ENCODE measurements at regions not wholly inside any gene's neighbourhood (a gene's known extent, or its start where the extent isn't known, plus 50 kb on each side); places are given as distances from the start of the nearest gene placed in this dataset.

- DNase-seq: no peak
Measured at GRCh38 chr2:126775300-126775985, 119.5 kb downstream of the GYPC start.

GRCh38 chr2:126776255-126776654 lies 120.3 kb downstream of the GYPC start:
- DNase-seq: no peak

GRCh38 chr2:126776692-126777619 lies 121.0 kb downstream of the GYPC start:
- peak; percentile 41 to 73 (median 66) for DNase-seq

- no peak for DNase-seq
Measured at GRCh38 chr2:126777620-126777978, 121.1 kb upstream of the TEX51 start.

GRCh38 chr2:126778561-126779501 lies 119.9 kb upstream of the TEX51 start:
- DNase-seq: no peak

- DNase-seq: no peak
Measured at GRCh38 chr2:126781206-126781605, 117.5 kb upstream of the TEX51 start.

GRCh38 chr2:126781806-126782205 lies 116.9 kb upstream of the TEX51 start:
- no peak for DNase-seq

GRCh38 chr2:126782648-126783047 lies 116.0 kb upstream of the TEX51 start:
- no peak for DNase-seq

- no peak for DNase-seq
Measured at GRCh38 chr2:126783341-126783740, 115.3 kb upstream of the TEX51 start.

GRCh38 chr2:126784045-126784444 lies 114.6 kb upstream of the TEX51 start:
- DNase-seq: no peak

- DNase-seq: no peak
Measured at GRCh38 chr2:126784621-126785020, 114.1 kb upstream of the TEX51 start.

GRCh38 chr2:126785236-126785635 lies 113.5 kb upstream of the TEX51 start:
- DNase-seq: no peak

- no peak for DNase-seq
Measured at GRCh38 chr2:126785862-126786261, 112.8 kb upstream of the TEX51 start.

- no peak for DNase-seq
Measured at GRCh38 chr2:126786765-126787164, 111.9 kb upstream of the TEX51 start.

- no peak for DNase-seq
Measured at GRCh38 chr2:126787289-126787688, 111.4 kb upstream of the TEX51 start.

GRCh38 chr2:126788113-126788512 lies 110.6 kb upstream of the TEX51 start:
- no peak for DNase-seq

GRCh38 chr2:126788652-126789051 lies 110.0 kb upstream of the TEX51 start:
- no peak for DNase-seq

- DNase-seq: no peak
Measured at GRCh38 chr2:126790987-126791780, 107.5 kb upstream of the TEX51 start.

- no peak for DNase-seq
Measured at GRCh38 chr2:126792186-126792585, 106.5 kb upstream of the TEX51 start.

- DNase-seq: no peak
Measured at GRCh38 chr2:126792993-126793392, 105.7 kb upstream of the TEX51 start.

GRCh38 chr2:126793885-126794613 lies 104.6 kb upstream of the TEX51 start:
- DNase-seq: no peak

All from T-helper 1 cell (primary cell).